Caco-2 (cell line): ENCODE measurements at regions not wholly inside any gene's neighbourhood (a gene's known extent, or its start where the extent isn't known, plus 50 kb on each side); places are given as distances from the start of the nearest gene placed in this dataset.

ENCODE experiments used
- BruUV-seq: library from RNA; stranded (reverse); fragments of 400-500 nt; replicated peaks from 2 replicates; lab custom pipeline; 2021; lab: Mats Ljungman, UMichigan
- CTCF ChIA-PET: fragments of 300-600 bp; sonication (Branson Sonifier 250); formaldehyde crosslinking; loops from one replicate; lab custom pipeline; 2022; ENCODE audit warnings: antibody characterized with exemption; lab: Charles Lee
- POLR2A ChIA-PET: fragments of 300-600 bp; sonication (Branson Sonifier 250); formaldehyde crosslinking; loops from one replicate; lab custom pipeline; 2022; ENCODE audit warnings: antibody characterized with exemption; lab: Charles Lee
- DNase-seq, 2 experiments: peaks; one replicate each; pipeline versions ENCODE4 v3.0.0 to v3.0.0-alpha.2; 2020 to 2022
- H3K27me3 ChIP-seq: replicated peaks from 2 replicates; pipeline ENCODE4 v1.6.0; 2011; ENCODE audit warnings: low read length; ENCODE audit not compliant: control insufficient read depth, insufficient read depth
- H3K36me3 ChIP-seq: 2 replicates; pipeline ENCODE4 v1.5.1; 2011; ENCODE audit warnings: low read length; ENCODE audit not compliant: control insufficient read depth, insufficient read depth
- H3K4me1 ChIP-seq: fragments of 250-450 bp; sonication (Bioruptor Pico); 2 replicates; pipeline ENCODE4 v1.5.1; 2020; ENCODE audit warnings: mild to moderate bottlenecking
- H3K4me3 ChIP-seq: 2 replicates; pipeline ENCODE4 v1.5.1; 2011; ENCODE audit warnings: low read depth, mild to moderate bottlenecking, control low read depth, low read length
- H3K9me3 ChIP-seq: fragments of 250-450 bp; sonication (Bioruptor Pico); 2 replicates; pipeline ENCODE4 v1.5.1; 2020; ENCODE audit warnings: mild to moderate bottlenecking, moderate library complexity
- H3K27ac Mint-ChIP-seq: one replicate; pipeline ENCODE4 v1.8.0; 2022; ENCODE audit warnings: mixed read lengths; ENCODE audit not compliant: unreplicated experiment
- H3K27me3 Mint-ChIP-seq: one replicate; pipeline ENCODE4 v1.8.0; 2022; ENCODE audit warnings: mixed read lengths; ENCODE audit not compliant: insufficient read depth, unreplicated experiment
- H3K36me3 Mint-ChIP-seq: one replicate; pipeline ENCODE4 v1.8.0; 2022; ENCODE audit warnings: mild to moderate bottlenecking, mixed read lengths; ENCODE audit not compliant: insufficient read depth, unreplicated experiment
- H3K4me1 Mint-ChIP-seq: one replicate; pipeline ENCODE4 v1.8.0; 2022; ENCODE audit warnings: low read depth, mixed read lengths; ENCODE audit not compliant: unreplicated experiment
- H3K4me3 Mint-ChIP-seq: one replicate; pipeline ENCODE4 v1.8.0; 2022; ENCODE audit warnings: mild to moderate bottlenecking, moderate library complexity, mixed read lengths; ENCODE audit not compliant: unreplicated experiment
- H3K9me3 Mint-ChIP-seq: one replicate; pipeline ENCODE4 v1.8.0; 2022; ENCODE audit warnings: mixed read lengths; ENCODE audit not compliant: unreplicated experiment
- CTCF ChIP-seq, 2 experiments: fragments of 200-600 bp in 1 of 2; IDR thresholded peaks; 1 replicate in 1 of 2; 2 replicates in 1 of 2; pipeline versions ENCODE4 v1.5.1 to v1.8.0; 2011 to 2022; ENCODE audit warnings: antibody characterized with exemption in 1 of 2, control low read depth in 1 of 2, inconsistent platforms in 1 of 2, low read depth in 1 of 2, low read length in 1 of 2, mild to moderate bottlenecking in 1 of 2, moderate library complexity in 1 of 2; ENCODE audit not compliant: insufficient read depth in 1 of 2, severe bottlenecking in 1 of 2, unreplicated experiment in 1 of 2
- intact Hi-C: fragments of 100-400 bp; cut with micrococcal nuclease; formaldehyde crosslinking; loops from one replicate; pipeline ENCODE4 v1.10.0; 2022; ENCODE audit not compliant: unreplicated experiment

GRCh38 chr7:16025696-16026095 is 339.2 kb upstream of the MEOX2 start:
- Mint-ChIP-seq H3K27me3 (peaks cover 2% of the 10 kb centered on the region), H3K9me3 (no peaks in the 10 kb centered on the region), H3K36me3 (no peaks in the 10 kb centered on the region), H3K4me1 (no peaks in the 10 kb centered on the region), H3K27ac (no peak overlapping the region), H3K4me3 (no peak overlapping the region)
- Histone ChIP-seq H3K9me3 (no peaks in the 10 kb centered on the region), H3K4me3 (no peak overlapping the region), H3K27me3 (no peaks in the 10 kb centered on the region), H3K4me1 (no peaks in the 10 kb centered on the region), H3K36me3 (no peaks in the 10 kb centered on the region)
- DNase-seq: no peak
- CTCF ChIA-PET: no interaction called here
- POLR2A ChIA-PET: no interaction called here
- intact Hi-C loops: no loop called here
- no peak for TF ChIP-seq CTCF (IDR thresholded peaks at IDR 0.05; ENCODE audit: insufficient read depth in 1 of 2, low read depth in 1 of 2, low read length in 1 of 2, severe bottlenecking in 1 of 2, unreplicated experiment in 1 of 2)
- BruUV-seq: no TSS peak

- Histone ChIP-seq H3K9me3 (no peaks in the 10 kb centered on the region), H3K4me3 (no peak overlapping the region), H3K36me3 (no peaks in the 10 kb centered on the region), H3K27me3 (no peaks in the 10 kb centered on the region), H3K4me1 (no peaks in the 10 kb centered on the region)
- BruUV-seq: no TSS peak
- no peak for DNase-seq
- Mint-ChIP-seq H3K4me3 (no peak overlapping the region), H3K36me3 (no peaks in the 10 kb centered on the region), H3K27ac (no peak overlapping the region), H3K9me3 (no peaks in the 10 kb centered on the region), H3K4me1 (no peaks in the 10 kb centered on the region), H3K27me3 (peaks cover 2% of the 10 kb centered on the region)
- ChIA-PET CTCF (no interaction called here), POLR2A (no interaction called here)
- TF ChIP-seq CTCF (IDR thresholded peaks at IDR 0.05; ENCODE audit: insufficient read depth in 1 of 2, low read depth in 1 of 2, low read length in 1 of 2, severe bottlenecking in 1 of 2, unreplicated experiment in 1 of 2): no peak
- intact Hi-C loops: no loop called here
These were observed 337.0 kb upstream of the MEOX2 start for GRCh38 chr7:16023503-16023902.

GRCh38 chr7:16023046-16023445 is 336.6 kb upstream of the MEOX2 start:
- H3K36me3 Mint-ChIP-seq: no peaks in the 10 kb centered on the region
- H3K27me3 ChIP-seq: no peaks in the 10 kb centered on the region
- POLR2A ChIA-PET: no interaction called here
- no peaks in the 10 kb centered on the region for H3K9me3 ChIP-seq
- intact Hi-C loops: no loop called here
- H3K4me3 Mint-ChIP-seq: no peak overlapping the region
- H3K4me1 ChIP-seq: no peaks in the 10 kb centered on the region
- H3K4me3 ChIP-seq: no peak overlapping the region
- no peak overlapping the region for H3K27ac Mint-ChIP-seq
- CTCF ChIA-PET: no interaction called here
- no peaks in the 10 kb centered on the region for H3K4me1 Mint-ChIP-seq
- H3K27me3 Mint-ChIP-seq: peaks cover 2% of the 10 kb centered on the region
- BruUV-seq: no TSS peak
- DNase-seq: no peak
- TF ChIP-seq CTCF (IDR thresholded peaks at IDR 0.05; ENCODE audit: insufficient read depth in 1 of 2, low read depth in 1 of 2, low read length in 1 of 2, severe bottlenecking in 1 of 2, unreplicated experiment in 1 of 2): no peak
- no peaks in the 10 kb centered on the region for H3K36me3 ChIP-seq
- no peaks in the 10 kb centered on the region for H3K9me3 Mint-ChIP-seq
